ENCODE measurements at regions not wholly inside any gene's neighbourhood (a gene's known extent, or its start where the extent isn't known, plus 50 kb on each side); places are given as distances from the start of the nearest gene placed in this dataset.

DNA sequence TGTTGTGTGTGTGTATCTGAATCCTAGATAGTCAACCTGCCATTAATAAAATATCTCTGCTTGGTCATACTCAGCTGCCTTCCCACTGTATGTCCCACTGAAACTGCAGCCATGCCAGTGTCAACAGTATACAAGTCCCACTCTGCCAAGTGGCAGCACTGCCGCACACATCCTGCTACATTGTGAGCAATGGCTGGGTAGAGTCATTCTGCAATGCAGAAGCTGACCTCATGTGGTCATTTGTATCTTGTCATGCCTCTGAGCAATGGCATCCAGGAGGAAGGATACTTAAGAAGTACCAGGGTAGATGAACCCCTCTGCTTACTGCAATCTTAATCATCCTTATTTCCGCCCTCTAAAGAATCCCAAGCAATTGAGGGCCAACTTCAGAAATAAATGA lies 302.2 kb upstream of the DDX18 start:
- Mint-ChIP-seq H3K27me3 (ENCODE audit: low read depth) (no peaks in the 10 kb centered on the region), H3K4me3 (no peak overlapping the region), H3K27ac (no peak overlapping the region), H3K36me3 (ENCODE audit: low read depth) (no peaks in the 10 kb centered on the region), H3K9me3 (peaks cover 8% of the 10 kb centered on the region), H3K4me1 (peaks cover 2% of the 10 kb centered on the region)
- TF ChIP-seq, protein P1, sequence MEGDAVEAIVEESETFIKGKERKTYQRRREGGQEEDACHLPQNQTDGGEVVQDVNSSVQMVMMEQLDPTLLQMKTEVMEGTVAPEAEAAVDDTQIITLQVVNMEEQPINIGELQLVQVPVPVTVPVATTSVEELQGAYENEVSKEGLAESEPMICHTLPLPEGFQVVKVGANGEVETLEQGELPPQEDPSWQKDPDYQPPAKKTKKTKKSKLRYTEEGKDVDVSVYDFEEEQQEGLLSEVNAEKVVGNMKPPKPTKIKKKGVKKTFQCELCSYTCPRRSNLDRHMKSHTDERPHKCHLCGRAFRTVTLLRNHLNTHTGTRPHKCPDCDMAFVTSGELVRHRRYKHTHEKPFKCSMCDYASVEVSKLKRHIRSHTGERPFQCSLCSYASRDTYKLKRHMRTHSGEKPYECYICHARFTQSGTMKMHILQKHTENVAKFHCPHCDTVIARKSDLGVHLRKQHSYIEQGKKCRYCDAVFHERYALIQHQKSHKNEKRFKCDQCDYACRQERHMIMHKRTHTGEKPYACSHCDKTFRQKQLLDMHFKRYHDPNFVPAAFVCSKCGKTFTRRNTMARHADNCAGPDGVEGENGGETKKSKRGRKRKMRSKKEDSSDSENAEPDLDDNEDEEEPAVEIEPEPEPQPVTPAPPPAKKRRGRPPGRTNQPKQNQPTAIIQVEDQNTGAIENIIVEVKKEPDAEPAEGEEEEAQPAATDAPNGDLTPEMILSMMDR (IDR thresholded peaks at IDR 0.05; ENCODE audit: unreplicated experiment in 3 of 3): no peak

DNA sequence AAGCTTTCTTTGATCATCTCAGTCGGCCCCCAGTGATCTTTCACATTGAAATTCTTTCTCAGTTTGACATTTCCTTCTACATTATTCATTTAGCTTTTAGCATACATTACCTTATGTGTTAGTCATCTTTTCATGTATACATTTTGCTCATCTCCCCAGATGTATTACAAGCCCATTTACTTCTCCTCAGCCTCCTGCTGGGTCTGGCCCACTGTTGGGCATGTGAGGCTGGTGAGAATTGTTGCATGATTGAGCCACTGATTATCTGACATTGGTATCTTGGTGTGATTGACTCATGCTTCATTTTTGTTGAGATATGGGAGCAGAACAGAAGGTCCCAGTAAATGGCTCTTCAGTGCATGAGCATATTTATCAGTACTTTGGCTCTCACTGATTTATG lies 300.1 kb upstream of the DDX18 start:
- peaks cover 3% of the 10 kb centered on the region for H3K9me3 Mint-ChIP-seq
- peak overlapping the region; percentile 0 to 13 (median 10) for H3K27ac Mint-ChIP-seq

DNA sequence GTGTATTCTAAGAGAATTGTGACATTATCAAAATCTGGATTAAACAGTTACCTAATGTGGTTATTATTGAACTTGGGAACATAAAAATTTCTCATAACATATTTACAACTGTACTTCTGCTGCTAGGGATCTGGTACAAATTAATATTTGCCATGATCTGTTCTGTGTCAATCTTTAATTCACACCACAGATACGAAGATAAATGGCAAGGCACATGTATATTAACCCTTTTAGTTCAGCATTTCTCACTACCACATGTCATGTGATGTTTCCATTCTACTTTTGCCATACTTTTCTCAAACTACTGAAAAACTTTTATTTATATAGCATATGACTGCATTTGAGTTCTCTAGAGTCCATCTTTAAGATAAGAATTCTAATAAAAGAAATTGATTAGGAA lies 295.3 kb upstream of the DDX18 start:
- Mint-ChIP-seq H3K4me1 (peaks cover 5% of the 10 kb centered on the region), H3K27ac (no peak overlapping the region)

More for the DNA sequence above, 300.1 kb upstream of the DDX18 start:
- H3K36me3 Mint-ChIP-seq (ENCODE audit: low read depth): no peaks in the 10 kb centered on the region
- TF ChIP-seq, protein P1 (IDR thresholded peaks at IDR 0.05; ENCODE audit: unreplicated experiment in 3 of 3): no peak
- H3K27me3 Mint-ChIP-seq (ENCODE audit: low read depth): no peaks in the 10 kb centered on the region
- no peak overlapping the region for H3K4me3 Mint-ChIP-seq
- peaks cover 5% of the 10 kb centered on the region for H3K4me1 Mint-ChIP-seq

DNA sequence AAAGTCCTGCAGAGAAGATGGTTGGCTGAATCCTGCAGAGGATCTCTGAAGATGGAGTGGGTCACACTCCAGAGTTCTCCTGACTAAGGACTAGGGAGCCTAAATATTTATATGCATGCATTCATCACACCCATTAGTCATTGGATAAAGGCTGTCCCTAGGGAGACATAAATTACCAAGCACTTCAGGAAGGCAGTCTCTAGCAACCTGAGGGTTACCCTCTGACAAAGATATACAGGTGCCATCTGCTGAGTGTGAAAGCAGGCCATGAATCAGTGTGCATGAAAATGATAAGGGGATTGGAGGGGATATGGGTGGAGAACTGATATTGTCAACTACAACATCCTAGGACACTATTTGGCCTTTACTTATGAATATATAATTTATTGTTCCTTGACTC lies 294.8 kb upstream of the DDX18 start:
- H3K36me3 Mint-ChIP-seq (ENCODE audit: low read depth): no peaks in the 10 kb centered on the region
- peaks cover under 1% of the 10 kb centered on the region for H3K9me3 Mint-ChIP-seq
- H3K4me3 Mint-ChIP-seq: no peak overlapping the region
- TF ChIP-seq, protein P1 (IDR thresholded peaks at IDR 0.05; ENCODE audit: unreplicated experiment in 3 of 3): no peak
- no peaks in the 10 kb centered on the region for H3K27me3 Mint-ChIP-seq (ENCODE audit: low read depth)
- H3K4me1 Mint-ChIP-seq: peaks cover 5% of the 10 kb centered on the region
- no peak overlapping the region for H3K27ac Mint-ChIP-seq

More for the DNA sequence above, 295.3 kb upstream of the DDX18 start:
- H3K36me3 Mint-ChIP-seq (ENCODE audit: low read depth): no peaks in the 10 kb centered on the region
- no peaks in the 10 kb centered on the region for H3K9me3 Mint-ChIP-seq
- H3K27me3 Mint-ChIP-seq (ENCODE audit: low read depth): no peaks in the 10 kb centered on the region
- no peak overlapping the region for H3K4me3 Mint-ChIP-seq
- TF ChIP-seq, protein P1 (IDR thresholded peaks at IDR 0.05; ENCODE audit: unreplicated experiment in 3 of 3): no peak

DNA sequence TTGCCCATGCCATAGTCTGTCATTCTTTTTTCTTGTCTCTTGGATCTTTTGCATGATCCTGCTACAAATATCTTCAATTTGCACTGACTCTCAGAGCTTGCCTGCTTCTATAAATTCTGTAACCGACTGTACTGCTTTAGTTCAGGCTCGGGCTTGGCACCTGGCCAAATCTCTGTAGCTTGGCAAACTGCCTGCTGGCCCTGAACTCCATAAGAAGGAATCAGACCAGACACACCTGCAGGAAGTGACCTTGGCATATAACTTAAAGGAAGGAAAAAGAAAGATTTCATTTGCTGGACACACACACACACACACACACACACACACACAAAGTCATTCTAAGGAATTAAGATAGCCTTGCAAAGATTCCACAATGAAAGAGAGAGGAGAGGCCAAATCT lies 291.2 kb upstream of the DDX18 start:
- Mint-ChIP-seq H3K36me3 (ENCODE audit: low read depth) (peaks cover 6% of the 10 kb centered on the region), H3K9me3 (peaks cover 11% of the 10 kb centered on the region), H3K4me1 (no peaks in the 10 kb centered on the region), H3K27ac (no peak overlapping the region), H3K4me3 (no peak overlapping the region), H3K27me3 (ENCODE audit: low read depth) (no peaks in the 10 kb centered on the region)
- TF ChIP-seq, protein P1 (IDR thresholded peaks at IDR 0.05; ENCODE audit: unreplicated experiment in 3 of 3): no peak

DNA sequence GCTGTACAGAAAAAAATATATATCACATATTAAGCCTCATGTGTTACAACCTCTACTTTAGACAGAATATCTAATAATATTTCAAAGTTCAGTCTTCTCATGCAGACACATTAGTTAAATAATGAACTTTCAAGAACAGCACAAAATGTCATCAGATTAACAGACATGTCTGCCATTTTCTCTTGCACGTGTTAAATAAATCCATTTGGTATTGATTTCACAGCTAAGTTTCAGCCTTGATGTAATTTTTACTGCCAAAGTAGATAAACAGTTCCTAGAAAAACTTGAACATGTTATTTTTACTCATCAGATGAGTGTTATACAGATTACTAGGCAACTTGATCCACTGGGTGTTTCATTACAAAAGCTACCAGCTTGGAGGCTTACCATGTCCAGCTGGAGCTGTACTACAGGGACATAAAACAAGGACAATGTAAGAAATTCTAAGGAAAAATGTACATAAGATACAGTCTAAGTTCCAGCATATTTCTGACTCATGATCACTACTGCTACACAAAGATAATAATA lies 290.7 kb upstream of the DDX18 start:
- TF ChIP-seq, protein P1 (IDR thresholded peaks at IDR 0.05; ENCODE audit: unreplicated experiment in 3 of 3): no peak
- H3K27me3 Mint-ChIP-seq (ENCODE audit: low read depth): no peaks in the 10 kb centered on the region
- H3K36me3 Mint-ChIP-seq (ENCODE audit: low read depth): peaks cover 6% of the 10 kb centered on the region
- H3K4me1 Mint-ChIP-seq: no peaks in the 10 kb centered on the region
- no peak overlapping the region for H3K4me3 Mint-ChIP-seq
- H3K9me3 Mint-ChIP-seq: peaks cover 11% of the 10 kb centered on the region
- H3K27ac Mint-ChIP-seq: peak overlapping the region in 1 of 3 experiments; percentile 45

Measured in nephron (organoid).